Retinal pigment epithelial cell (primary cell): ENCODE measurements at regions not wholly inside any gene's neighbourhood (a gene's known extent, or its start where the extent isn't known, plus 50 kb on each side); places are given as distances from the start of the nearest gene placed in this dataset.

Source experiments
- DNase-seq: peaks from one replicate; pipeline ENCODE4 v3.0.0-alpha.2; 2010; ENCODE audit warnings: low read depth
- H3K4me3 ChIP-seq: 2 replicates; pipeline ENCODE4 v1.5.1; 2011; ENCODE audit warnings: mild to moderate bottlenecking, low read length, control low read depth, moderate library complexity
- CTCF ChIP-seq: conservative IDR thresholded peaks from 2 replicates; pipeline ENCODE4 v1.5.1; 2011; ENCODE audit warnings: low read depth, low read length, control low read depth, inconsistent platforms

DNA sequence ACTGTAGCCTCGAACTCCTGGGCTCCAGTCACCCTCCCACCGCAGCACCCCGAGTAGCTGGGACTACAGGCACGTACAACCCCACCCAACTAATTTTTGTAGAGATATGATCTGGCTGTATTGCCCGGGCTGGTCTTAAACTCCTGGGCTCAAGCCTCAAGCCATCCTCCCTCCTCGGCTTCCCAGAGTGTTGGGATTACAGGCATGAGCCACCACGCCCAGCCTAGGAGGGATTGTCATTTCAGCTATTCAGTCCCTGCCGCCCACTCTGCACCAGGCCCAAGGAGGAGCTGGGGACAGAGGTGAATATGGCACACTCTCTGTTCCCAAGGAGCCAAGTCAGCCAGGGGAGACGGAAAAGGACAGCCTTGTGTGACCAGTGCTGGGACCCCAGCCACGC, 256.2 kb downstream of the PARN start:
- no peak for DNase-seq
- TF ChIP-seq CTCF: no peak
- no peak overlapping the region for H3K4me3 ChIP-seq

DNA sequence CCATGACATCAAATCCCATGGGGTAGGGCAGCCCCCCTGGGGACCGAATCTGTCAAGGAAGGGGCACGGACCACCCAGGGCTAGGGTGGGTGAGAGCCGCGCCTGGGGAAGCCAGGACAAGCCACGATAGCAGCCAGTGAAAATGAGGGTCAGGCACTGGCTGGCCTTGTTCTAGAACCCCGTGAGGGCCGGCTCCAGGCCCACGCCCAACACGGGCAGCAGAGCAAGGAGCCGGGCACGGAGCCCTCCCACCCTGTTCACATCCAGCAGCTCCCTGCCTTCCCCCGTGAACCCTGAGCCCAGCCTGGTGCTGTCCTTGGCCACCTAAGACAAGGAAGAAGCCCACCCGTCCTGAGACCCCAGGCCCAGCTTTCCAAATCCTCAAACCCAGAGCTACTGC, 256.7 kb downstream of the PARN start:
- TF ChIP-seq CTCF: no peak
- no peak for DNase-seq
- H3K4me3 ChIP-seq: no peak overlapping the region

- no peak for TF ChIP-seq CTCF
- DNase-seq: no peak
- H3K4me3 ChIP-seq: no peak overlapping the region
These were observed 257.6 kb downstream of the PARN start for GRCh38 chr16:14372471-14372870.

GRCh38 chr16:14371778-14372431, 258.2 kb downstream of the PARN start:
- DNase-seq: no peak
- H3K4me3 ChIP-seq: no peak overlapping the region
- no peak for TF ChIP-seq CTCF

DNA sequence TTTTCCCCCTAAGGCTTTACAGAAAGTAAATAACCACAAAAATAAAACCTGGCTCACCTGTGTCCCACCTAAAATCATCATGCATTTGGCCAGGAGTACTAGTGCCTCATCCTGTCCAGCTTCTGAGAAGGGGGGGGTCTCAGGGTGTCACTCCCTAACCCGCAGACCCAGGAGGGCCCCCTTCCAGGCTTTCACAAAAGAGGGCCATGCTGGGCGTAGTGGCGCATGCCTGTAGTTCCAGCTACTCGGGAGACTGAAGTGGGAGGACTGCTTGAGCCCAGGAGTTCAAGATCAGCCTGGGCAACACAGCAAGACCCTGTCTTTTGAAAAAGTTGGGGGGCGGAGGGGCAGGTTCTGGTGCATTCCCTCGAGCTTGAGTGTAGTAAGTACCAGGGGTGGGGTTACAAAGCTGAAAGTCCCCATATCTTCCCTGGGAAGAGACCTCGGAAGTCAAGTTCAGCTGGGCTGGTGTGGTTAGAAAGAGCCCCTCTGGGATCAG, 259.3 kb downstream of the PARN start:
- H3K4me3 ChIP-seq: no peak overlapping the region
- TF ChIP-seq CTCF: no peak
- no peak for DNase-seq

DNA sequence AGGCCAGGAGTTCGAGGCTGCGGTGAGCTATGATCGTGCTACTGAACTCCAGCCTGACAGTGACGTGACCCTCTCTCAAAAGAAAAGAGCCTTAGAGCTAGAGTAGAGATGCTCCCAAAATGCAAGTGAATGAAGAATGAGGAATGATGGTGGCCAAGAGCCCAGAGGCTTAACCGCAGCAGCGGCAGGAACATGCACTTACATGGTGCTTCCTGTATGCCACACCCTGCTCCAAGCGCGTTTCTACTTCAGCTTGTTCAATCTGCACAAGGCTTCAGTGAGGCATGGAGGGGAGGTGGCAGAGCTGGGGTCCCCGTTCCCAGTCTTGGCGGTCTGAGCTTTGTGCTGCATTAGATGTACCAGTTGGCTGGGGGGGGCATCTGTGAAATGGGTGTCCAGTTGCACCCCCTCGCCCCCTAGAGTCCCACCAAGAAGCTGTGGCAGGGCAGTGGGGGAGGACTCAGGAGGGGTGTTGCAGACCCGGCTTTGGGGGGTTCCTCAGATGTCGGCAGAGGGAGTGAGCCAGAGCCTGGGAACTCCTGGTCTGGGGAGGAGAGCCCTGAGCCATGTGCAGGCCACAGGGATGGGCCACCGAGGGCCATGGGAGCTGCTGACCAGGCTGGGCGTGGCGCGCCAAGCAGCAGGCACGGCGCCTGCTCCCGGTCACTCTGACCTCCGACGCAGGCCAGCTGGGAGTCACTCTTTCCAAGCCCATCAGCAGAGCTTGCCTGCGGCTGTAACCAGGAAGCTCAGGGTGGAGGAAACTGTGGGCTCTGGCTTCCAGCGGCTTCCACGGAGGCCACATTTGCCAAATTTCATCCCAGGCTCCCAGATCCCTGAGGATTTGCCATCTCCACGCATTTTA, 260.1 kb downstream of the PARN start:
- no peak for DNase-seq
- no peak overlapping the region for H3K4me3 ChIP-seq
- no peak for TF ChIP-seq CTCF
